HFF-Myc (cell line): ENCODE measurements at regions not wholly inside any gene's neighbourhood (a gene's known extent, or its start where the extent isn't known, plus 50 kb on each side); places are given as distances from the start of the nearest gene placed in this dataset.

Source experiments
- DNase-seq: peaks from one replicate; pipeline ENCODE4 v3.0.0-alpha.2; 2011; ENCODE audit warnings: low read depth; ENCODE audit errors: extremely low read depth
- H3K4me3 ChIP-seq: replicated peaks from 2 replicates; pipeline ENCODE4 v1.5.1; 2011; ENCODE audit warnings: low read depth, mild to moderate bottlenecking, control low read depth, low read length
- TF ChIP-seq, protein P1 (sequence below): IDR thresholded peaks from 2 replicates; pipeline ENCODE4 v1.5.1; 2012; ENCODE audit warnings: mild to moderate bottlenecking, low read depth, low read length, control low read depth; ENCODE audit errors: missing control alignments

DNA sequence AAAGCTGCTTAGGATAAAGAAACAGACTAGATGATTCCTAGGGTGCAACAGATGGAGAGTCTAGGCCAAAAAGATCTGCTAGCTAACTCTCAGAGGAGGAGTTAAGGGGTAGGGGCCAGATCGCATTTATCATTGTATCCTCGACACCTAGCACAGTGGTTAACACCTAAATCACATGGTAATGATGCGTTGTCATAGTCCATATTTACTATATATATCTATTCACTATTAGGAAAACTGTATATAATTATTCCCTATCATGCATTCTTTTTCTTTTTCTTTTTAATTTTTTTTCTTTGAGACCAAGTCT is 92.8 kb upstream of the SLC44A1 start:
- TF ChIP-seq, protein P1, sequence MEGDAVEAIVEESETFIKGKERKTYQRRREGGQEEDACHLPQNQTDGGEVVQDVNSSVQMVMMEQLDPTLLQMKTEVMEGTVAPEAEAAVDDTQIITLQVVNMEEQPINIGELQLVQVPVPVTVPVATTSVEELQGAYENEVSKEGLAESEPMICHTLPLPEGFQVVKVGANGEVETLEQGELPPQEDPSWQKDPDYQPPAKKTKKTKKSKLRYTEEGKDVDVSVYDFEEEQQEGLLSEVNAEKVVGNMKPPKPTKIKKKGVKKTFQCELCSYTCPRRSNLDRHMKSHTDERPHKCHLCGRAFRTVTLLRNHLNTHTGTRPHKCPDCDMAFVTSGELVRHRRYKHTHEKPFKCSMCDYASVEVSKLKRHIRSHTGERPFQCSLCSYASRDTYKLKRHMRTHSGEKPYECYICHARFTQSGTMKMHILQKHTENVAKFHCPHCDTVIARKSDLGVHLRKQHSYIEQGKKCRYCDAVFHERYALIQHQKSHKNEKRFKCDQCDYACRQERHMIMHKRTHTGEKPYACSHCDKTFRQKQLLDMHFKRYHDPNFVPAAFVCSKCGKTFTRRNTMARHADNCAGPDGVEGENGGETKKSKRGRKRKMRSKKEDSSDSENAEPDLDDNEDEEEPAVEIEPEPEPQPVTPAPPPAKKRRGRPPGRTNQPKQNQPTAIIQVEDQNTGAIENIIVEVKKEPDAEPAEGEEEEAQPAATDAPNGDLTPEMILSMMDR, result no peak
- H3K4me3 ChIP-seq, result no peak overlapping the region
- no peak for DNase-seq

DNA sequence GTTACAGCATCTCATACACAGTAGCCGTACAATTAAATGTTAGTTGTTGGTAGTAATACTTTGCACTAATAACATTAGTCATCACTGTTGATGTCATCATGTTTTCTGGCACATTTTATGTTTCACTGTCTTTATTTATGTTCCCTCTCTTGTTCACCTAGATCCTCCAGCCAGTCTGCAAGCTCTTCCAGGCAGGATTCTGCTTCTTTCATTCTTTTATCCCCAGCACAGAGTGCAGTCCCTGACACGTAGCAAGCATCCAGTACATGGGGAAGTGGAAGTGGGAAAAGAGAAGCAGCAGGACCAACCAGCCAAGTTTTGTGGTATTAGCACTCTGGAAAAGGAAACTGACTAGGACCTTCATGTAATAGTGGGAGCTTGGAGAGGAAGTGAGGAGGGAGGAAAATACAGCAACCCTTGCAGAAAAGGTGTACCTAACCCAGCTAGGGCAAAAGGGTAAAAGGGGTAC is 89.7 kb upstream of the SLC44A1 start:
- TF ChIP-seq, protein P1, result no peak
- no peak for DNase-seq

DNA sequence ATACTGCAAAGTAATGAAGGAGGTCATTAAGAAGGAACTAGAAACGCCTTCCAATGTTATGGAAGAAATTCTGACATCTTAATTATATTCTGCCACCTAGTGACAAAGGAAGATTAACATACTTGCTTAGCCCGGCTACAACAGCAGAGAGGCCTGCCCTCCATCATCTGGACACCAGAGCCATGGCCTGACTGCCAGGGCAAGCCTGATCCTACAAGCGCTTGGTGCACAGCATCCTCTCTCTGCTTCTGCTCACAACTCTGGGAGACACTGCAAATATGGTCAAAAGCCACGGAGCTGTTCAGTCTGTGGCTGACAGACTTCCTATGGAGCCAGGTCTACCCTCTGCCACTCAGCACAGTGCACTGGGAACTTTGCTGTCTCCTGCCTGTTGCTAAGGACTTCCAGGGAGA is 87.3 kb upstream of the SLC44A1 start:
- TF ChIP-seq, protein P1, result peak; percentile 23
- no peak overlapping the region for H3K4me3 ChIP-seq
- DNase-seq, result peak; percentile 56

More for the DNA sequence above, 89.7 kb upstream of the SLC44A1 start:
- H3K4me3 ChIP-seq, result no peak overlapping the region

DNA sequence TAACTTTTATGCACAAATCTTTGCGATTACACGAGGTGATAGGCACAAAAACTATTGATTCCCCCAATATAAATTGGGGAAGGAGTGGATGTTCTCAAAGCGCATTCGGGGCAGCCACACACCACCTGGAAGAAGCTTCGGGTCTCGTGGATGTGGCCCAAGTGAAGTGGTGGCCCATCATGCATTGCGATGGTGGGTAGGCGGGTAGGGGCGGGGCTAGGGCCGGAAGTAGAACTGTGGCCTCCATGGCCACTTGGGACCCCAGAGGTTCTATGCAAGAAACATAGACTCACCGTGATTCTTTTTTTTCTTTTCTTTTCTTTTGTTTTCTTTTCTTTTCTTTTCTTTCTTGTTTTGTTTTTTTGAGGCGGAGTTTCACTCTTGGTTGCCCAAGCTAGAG is 86.4 kb upstream of the SLC44A1 start:
- no peak for DNase-seq
- H3K4me3 ChIP-seq, result no peak overlapping the region
- TF ChIP-seq, protein P1, result no peak

DNA sequence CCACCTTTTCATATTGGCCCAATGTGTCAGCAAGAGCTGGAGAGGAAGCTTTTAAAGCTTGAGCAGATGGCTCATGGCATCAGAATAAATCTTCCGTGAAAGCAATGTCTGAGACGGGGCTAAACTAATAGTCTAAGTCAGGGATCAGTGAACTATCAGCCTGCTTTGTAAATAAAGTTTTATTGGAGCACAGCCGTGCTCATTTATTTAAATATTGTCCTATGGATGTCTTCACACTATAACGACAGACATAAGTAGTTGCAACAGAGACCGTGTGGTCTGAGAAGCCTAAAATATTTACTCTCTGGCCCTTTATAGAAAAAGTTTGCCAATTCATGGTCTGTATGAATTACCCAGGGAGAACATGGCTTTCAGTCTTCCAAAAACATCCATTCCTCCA is 85.6 kb upstream of the SLC44A1 start:
- TF ChIP-seq, protein P1, result no peak
- H3K4me3 ChIP-seq, result no peak overlapping the region
- DNase-seq, result no peak

DNA sequence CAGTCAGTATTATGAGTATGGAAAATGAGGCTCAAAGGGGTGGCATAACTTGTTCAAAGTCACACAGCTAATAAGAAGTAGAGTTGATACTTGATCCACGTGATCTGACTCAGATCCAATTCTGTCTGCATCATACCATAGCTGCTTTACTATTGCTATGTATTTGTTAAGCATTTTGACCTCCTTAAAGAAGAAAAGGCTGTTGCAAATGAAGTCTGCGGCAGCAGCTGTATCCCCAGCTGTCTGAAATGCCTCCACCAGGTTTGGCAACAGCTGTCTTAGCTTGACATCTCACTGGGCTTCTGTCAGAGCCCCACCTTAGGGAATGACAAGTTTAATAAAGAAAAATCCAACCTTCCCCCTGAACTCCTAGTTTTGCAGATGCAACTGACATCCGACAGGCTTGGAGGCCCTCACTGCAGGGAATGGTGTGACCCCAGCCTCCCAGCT is 75.6 kb upstream of the SLC44A1 start:
- TF ChIP-seq, protein P1, result no peak
- no peak for DNase-seq
- no peak overlapping the region for H3K4me3 ChIP-seq

DNA sequence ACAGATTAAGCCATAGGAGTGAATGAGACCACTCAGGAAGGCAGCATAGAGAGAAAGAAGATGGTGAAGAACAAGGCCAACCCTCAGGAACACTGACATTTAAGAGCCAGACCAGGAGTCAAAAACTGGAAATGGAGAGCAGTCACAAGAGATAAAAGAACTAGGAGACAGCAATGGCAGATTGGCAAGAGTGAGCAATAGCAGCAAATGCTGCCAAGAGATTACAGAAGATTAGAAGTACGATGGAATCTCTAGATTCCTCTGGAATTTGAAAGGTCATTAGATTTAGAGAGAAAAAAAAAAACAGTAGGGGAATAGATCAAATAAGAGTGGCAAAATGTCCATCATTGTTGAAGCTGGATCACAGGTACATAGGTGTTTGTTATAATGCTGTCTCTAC is 73.4 kb upstream of the SLC44A1 start:
- no peak for DNase-seq
- H3K4me3 ChIP-seq, result no peak overlapping the region
- TF ChIP-seq, protein P1, result no peak
